AG09319 (cell line): ENCODE measurements at regions not wholly inside any gene's neighbourhood (a gene's known extent, or its start where the extent isn't known, plus 50 kb on each side); places are given as distances from the start of the nearest gene placed in this dataset.

ENCODE experiments used
- DNase-seq: peaks from one replicate; pipeline ENCODE4 v3.0.0-alpha.2; 2010; ENCODE audit warnings: low read depth; ENCODE audit errors: extremely low read depth
- CTCF ChIP-seq: IDR thresholded peaks from 2 replicates; pipeline ENCODE4 v1.5.1; 2011; ENCODE audit warnings: low read depth, mild to moderate bottlenecking, inconsistent platforms, low read length, moderate library complexity

GRCh38 chr2:238651306-238652052 is 196.4 kb upstream of the TWIST2 start:
- no peak for DNase-seq
- TF ChIP-seq CTCF, result no peak

- DNase-seq, result no peak
- TF ChIP-seq CTCF, result no peak
Measured at GRCh38 chr2:238652053-238652770, 195.7 kb upstream of the TWIST2 start.

GRCh38 chr2:238652771-238653157 is 195.1 kb upstream of the TWIST2 start:
- no peak for DNase-seq
- TF ChIP-seq CTCF, result no peak

- TF ChIP-seq CTCF, result no peak
- no peak for DNase-seq
Measured at GRCh38 chr2:238653431-238654109, 194.3 kb upstream of the TWIST2 start.

- TF ChIP-seq CTCF, result no peak
- no peak for DNase-seq
Measured at GRCh38 chr2:238654479-238655197, 193.2 kb upstream of the TWIST2 start.

GRCh38 chr2:238655198-238655860 is 192.6 kb upstream of the TWIST2 start:
- no peak for TF ChIP-seq CTCF
- DNase-seq, result no peak
